Endothelial cell of umbilical vein (primary cell): ENCODE measurements at regions not wholly inside any gene's neighbourhood (a gene's known extent, or its start where the extent isn't known, plus 50 kb on each side); places are given as distances from the start of the nearest gene placed in this dataset.

ENCODE experiments used
- CTCF ChIP-seq, 2 donors: IDR thresholded peaks; 1 replicate in 1 of 2; 2 replicates in 1 of 2; pipeline ENCODE4 v1.5.1; 2011; ENCODE audit warnings: low read length in 2 of 2, mild to moderate bottlenecking in 2 of 2, moderate library complexity in 2 of 2, control low read depth in 1 of 2, inconsistent platforms in 1 of 2, low read depth in 1 of 2; ENCODE audit not compliant: insufficient read depth in 1 of 2; ENCODE audit errors: extremely low read depth in 1 of 2
- POLR2A ChIP-seq: IDR thresholded peaks from 2 replicates; pipeline ENCODE4 v1.6.1; 2012; ENCODE audit warnings: low read depth, mild to moderate bottlenecking, control low read depth, low read length

GRCh38 chr9:65435464-65435863, 150.5 kb upstream of the FOXD4L5 start:
- TF ChIP-seq POLR2A (no peak), CTCF (IDR thresholded peaks at IDR 0.05; ENCODE audit: extremely low read depth in 1 of 2, insufficient read depth in 1 of 2, low read depth in 1 of 2, low read length in 2 of 2) (no peak)
